AG10803 (cell line): ENCODE measurements at regions not wholly inside any gene's neighbourhood (a gene's known extent, or its start where the extent isn't known, plus 50 kb on each side); places are given as distances from the start of the nearest gene placed in this dataset.

Experiments used
- DNase-seq: peaks from one replicate; pipeline ENCODE4 v3.0.0; 2010; ENCODE audit warnings: low read depth
- H3K4me3 ChIP-seq: 2 replicates; pipeline ENCODE4 v1.5.1; 2011; ENCODE audit warnings: mild to moderate bottlenecking, low read length, control low read depth
- TF ChIP-seq, protein P1 (sequence below): conservative IDR thresholded peaks from 2 replicates; pipeline ENCODE4 v1.5.1; 2011; ENCODE audit warnings: mild to moderate bottlenecking, low read length, control low read depth, inconsistent platforms

GRCh38 chr10:3548702-3549101 lies 236.3 kb downstream of the KLF6 start:
- TF ChIP-seq, protein P1, sequence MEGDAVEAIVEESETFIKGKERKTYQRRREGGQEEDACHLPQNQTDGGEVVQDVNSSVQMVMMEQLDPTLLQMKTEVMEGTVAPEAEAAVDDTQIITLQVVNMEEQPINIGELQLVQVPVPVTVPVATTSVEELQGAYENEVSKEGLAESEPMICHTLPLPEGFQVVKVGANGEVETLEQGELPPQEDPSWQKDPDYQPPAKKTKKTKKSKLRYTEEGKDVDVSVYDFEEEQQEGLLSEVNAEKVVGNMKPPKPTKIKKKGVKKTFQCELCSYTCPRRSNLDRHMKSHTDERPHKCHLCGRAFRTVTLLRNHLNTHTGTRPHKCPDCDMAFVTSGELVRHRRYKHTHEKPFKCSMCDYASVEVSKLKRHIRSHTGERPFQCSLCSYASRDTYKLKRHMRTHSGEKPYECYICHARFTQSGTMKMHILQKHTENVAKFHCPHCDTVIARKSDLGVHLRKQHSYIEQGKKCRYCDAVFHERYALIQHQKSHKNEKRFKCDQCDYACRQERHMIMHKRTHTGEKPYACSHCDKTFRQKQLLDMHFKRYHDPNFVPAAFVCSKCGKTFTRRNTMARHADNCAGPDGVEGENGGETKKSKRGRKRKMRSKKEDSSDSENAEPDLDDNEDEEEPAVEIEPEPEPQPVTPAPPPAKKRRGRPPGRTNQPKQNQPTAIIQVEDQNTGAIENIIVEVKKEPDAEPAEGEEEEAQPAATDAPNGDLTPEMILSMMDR, result no peak
- no peak overlapping the region for H3K4me3 ChIP-seq
- no peak for DNase-seq

GRCh38 chr10:3548076-3548475 lies 236.9 kb downstream of the KLF6 start:
- no peak for DNase-seq
- no peak overlapping the region for H3K4me3 ChIP-seq
- TF ChIP-seq, protein P1, result no peak

DNA sequence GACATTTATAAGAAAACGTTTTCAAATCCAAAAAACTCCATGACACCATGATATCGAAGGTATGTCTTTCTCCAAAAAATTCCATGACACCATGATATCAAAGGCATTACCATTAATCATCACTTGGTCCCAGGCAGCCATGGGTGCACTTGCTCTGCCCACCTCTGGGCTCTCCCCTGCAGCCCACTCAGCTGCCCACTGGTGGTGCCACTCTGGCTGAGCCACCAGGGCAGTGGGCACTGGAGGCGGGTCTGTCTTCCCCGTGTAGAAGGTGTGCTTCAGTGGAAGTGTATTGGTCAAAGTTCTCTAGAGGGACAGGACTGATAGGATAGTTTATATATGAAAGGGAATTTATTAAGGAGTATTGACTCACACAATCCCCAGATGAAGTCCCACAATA lies 240.4 kb downstream of the KLF6 start:
- H3K4me3 ChIP-seq, result no peak overlapping the region
- TF ChIP-seq, protein P1, result no peak
- DNase-seq, result no peak

DNA sequence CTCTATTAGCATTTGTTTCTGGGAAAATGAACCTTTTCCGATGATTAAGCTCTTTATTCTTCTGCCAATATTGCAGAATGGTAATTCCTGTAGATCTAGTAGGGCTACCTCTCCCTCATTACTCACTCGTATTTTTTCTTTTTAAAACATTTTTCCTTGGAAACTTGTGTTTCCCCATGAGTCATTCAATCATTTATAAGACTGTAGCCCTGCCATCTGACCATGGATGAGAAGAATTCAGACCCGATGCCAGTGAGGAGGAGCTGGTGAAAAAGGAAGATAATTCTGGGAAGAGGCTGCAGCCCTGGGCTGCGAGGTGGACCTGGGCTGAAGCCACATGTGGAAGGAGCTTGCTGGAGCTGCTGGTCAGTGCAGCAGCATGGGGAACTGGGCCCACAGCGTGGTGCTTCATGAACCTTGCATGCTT lies 242.8 kb downstream of the KLF6 start:
- DNase-seq, result peak; percentile 89
- H3K4me3 ChIP-seq, result no peak overlapping the region
- TF ChIP-seq, protein P1, result no peak

DNA sequence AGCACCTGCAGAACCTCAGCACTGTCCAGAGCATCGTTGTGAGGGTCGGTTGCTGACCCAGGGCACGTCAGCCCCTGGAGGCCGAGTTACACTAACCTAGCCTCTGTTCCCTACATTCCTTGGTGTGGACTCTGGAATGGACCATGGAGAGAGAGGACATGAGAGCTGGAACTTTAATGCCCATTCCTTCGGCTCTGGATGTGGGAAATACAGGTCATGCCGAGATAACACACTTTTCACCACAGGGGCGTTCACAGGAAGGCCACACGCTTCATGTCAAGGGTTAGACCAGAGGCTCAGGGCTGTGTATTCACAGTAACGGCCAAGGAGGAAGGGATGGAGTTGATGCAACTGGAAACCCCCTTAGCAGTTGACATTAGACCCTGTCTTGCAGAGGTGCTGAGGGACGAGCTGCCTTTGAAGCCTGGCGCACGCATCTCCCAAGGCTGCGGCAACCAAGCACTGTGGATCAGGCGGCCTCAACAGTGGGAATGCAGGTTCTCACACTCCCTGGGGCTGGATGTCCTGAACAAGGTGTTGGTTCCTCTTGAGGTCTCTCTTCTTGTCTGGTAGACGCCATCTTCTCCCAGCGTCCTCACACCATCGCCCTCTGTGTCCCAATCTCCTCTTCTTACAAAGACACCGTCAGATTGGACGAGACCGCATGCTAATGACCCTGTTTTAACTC lies 245.2 kb downstream of the KLF6 start:
- TF ChIP-seq, protein P1, result no peak
- DNase-seq, result no peak
- no peak overlapping the region for H3K4me3 ChIP-seq

- peak; percentile 97 for DNase-seq
- TF ChIP-seq, protein P1, result no peak
- peak overlapping the region; percentile 29 for H3K4me3 ChIP-seq
Measured at GRCh38 chr10:3538656-3539531, 246.1 kb downstream of the KLF6 start.

DNA sequence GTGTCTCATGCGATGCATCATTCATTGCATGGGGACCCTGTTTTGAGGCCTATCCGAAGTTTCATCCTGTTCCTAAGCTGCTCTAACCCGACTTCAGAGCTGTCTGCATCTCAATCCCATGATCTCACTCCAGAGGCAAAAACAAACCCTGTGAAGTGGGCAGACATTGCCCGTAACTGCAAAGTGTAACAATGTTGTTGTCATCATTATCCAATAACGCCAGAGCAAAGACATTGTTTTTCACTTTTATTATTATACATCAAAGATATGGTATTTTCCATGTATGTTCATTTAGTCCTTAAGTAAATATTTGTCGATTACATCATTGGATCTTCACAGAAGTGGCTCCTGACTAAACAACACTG lies 246.7 kb downstream of the KLF6 start:
- DNase-seq, result peak; percentile 61
- TF ChIP-seq, protein P1, result no peak
- H3K4me3 ChIP-seq, result no peak overlapping the region
